HG03439 (cell line): ENCODE measurements at regions not wholly inside any gene's neighbourhood (a gene's known extent, or its start where the extent isn't known, plus 50 kb on each side); places are given as distances from the start of the nearest gene placed in this dataset.

Source experiments
- ATAC-seq: cut with Tn5 transposase; IDR thresholded peaks from one replicate; pipeline ENCODE4 v1.9.1; 2021; ENCODE audit warnings: mild to moderate bottlenecking, moderate library complexity; ENCODE audit not compliant: unreplicated experiment

DNA sequence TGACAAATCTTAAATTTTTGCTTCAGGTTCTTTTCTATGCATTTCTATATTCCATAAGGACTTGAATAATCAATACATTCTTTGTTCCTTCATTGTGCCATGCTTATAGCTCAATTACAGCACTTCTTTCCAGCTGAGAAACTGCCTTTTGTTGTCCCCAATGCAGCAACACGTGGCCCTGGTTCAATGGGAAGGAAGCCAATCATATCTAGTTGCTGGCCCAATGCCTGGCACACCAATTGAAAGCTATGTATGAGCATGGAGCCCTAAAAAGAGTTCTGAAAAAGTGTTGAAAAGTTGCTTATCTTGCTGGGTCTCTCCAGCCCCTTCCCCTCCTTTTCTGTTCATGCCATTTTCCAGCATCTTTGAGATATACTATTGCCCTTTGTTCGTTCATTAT lies 448.0 kb upstream of the FAT3 start:
- no peak for ATAC-seq

DNA sequence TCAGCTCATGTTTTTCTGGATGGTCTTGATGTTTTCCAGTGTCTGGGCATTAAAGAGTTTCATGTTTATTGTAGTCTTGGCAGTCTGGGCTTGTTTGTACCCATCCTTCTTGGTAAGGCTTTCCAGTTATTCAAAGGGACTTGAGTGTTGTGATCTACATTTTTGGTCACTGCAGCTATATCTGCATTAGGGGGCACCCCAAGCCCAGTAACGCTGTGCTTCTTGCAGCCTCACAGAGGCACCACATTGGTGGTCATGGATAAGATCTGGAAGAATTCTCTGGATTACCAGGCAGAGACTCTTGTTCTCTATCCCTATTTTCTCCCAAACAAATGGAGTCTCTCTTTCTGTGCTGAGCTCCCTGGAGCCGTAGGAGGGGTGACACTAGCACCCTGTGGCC lies 451.5 kb upstream of the FAT3 start:
- no peak for ATAC-seq

DNA sequence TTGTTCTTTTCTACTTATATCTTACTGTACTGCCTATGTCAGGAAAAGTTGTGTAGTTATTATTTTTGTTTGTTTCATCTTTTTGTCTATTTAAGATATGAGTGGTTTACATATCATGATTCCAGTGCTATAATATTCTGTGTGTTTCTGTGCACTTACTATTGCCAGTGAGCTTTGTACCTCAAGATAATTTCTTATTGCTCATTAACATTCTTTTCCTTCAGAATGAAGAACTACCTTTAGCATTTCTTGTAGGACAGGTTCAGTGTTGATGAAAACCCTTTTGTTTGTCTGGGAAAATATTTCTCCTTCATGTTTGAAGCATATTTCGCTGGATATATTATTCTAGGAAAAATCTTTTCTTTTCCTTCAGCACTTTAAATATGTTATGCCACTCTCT lies 452.7 kb upstream of the FAT3 start:
- no peak for ATAC-seq

DNA sequence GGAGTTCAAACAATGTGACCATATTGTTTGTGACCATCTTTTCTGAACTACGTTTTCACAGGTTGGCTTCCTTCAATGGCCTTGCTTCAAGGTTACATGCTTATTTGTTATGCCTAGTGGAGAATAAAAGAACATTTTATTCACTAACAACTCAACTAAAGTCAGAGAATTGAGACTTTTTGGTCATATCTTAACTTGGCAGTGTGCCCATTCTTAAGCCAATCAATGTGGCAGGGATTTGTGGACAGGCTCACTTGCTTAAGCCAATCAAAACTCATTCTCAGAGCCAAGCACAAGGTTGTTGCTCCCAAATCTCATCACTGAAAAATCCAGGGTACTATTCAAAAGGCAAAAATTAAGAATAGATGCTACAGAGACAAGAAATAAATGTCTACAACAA lies 455.8 kb upstream of the FAT3 start:
- ATAC-seq = no peak

DNA sequence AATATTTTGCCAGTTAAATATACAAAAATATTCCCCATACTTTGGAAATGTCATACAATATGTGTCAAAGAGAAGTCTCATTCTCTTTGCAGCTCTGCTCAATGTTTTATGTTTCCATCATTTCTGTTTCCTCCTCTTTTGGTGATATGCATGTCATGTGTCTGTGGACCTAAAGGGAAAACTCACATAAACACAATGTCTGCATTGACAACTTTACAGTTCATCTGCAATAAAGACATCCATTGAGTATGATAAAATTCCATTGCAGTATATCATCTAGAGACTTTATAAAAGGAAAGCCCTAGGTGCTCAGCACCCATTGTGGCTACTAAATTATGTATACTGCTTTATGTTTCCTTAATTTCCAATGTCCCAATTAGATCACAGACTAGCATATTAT lies 461.3 kb upstream of the FAT3 start:
- no peak for ATAC-seq

DNA sequence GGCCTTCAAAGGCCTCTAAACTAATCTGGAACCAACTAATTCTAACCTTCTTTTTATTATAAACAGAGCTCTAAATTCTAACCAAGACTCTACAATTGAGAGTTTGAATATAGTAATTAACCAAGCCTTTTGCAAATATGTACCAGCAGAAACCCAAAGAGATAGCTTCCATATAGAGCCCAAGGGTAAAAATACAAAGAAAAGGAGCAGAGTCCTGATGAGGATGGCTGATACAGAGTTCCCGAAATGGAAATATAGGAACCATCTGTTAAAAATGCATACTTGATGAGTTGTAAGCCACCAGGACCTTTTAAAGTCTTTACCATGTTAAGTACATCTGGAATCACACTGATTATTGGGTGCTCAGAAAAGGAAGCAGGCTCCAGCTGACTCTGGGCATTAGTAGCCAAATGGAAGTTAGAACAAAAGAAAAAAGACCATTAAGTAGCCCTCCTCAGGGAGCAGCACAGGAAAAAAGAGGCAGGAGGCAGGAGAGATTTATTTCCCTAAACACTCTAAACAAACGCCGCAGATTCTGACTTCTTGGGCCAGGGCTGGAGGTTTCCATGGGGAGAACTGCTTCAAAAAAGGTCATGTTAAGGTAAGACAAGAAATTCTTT lies 463.1 kb upstream of the FAT3 start:
- ATAC-seq = no peak

DNA sequence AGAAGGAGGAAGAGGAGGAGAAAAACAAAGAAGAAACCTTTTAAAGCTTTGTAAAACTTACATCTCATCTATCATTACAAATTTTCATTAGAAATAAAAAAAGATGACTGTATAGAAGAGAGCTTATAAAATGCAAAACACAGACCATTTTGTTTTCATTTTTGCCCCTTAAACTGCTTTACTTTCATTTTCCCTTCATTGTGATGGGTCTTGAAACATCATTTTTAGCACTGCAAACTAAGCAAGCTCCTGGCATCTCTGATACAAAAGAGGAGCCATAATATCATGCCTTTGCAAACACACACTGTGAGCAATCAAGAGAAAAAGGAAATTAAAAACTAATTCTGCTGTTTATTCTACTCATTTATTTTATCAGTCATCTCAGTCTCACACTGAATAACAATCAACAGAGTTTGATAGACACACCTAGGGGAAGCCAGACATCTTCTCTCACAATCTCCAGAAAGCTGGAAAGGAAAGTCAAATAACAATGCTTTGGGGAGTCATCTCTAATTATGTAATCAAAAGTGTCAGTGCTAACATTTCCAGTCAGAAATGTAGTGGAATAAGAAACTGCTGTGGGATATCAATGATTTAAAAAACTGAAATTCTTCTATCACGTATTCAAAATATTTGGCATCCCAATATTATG lies 467.7 kb upstream of the FAT3 start:
- ATAC-seq = no peak

DNA sequence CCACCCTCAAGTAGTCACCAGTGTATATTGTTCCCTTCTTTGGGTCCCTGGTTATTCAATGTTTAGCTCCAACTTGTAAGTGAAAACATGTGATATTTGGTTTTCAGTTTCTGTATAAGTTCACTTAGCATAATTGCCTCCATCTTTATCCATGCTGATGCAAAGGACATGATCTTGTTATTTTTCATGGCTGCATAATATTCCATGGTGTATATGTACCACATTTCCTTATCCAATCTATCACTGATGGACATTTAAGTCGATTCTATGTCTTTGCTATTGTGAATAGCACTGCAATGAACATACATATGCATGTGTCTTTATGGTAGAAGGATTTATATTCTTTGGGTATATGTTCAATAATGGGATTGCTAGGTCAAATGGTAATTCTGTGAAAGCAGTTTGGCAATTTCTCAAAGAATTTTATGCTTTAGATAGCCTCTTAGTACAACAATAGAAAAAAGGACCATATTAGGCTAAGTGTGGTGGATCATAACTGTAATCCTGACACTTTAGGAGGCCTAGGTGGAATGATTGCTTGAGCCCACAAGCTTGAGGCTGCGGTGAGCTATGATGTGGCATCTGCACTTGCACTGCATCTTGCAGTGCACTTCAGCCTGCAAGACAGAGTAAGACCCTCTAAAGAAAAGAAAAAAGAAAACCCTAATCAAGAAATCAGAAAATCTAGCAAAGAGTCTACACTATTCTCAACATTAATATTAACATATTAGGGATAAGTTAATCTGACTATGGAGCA lies 468.5 kb upstream of the FAT3 start:
- no peak for ATAC-seq

DNA sequence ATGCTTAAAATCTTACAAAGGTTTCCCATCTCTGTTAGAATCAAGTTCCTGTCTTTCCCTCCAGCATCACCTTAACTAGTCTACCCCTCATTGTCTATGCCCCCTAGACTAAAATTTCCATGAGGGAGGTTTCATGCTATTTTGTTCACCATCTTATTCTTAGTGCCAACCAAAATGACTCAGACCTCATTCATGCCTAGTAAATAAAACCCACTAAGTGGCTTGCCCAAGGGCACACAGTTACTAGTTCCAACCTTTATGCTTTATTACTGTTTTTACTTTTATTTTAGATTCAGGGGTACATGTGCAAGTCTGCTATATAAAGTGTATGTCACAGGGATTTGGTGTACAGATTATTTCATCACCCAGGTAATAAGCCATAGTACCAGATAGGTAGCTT lies 469.1 kb upstream of the FAT3 start:
- ATAC-seq = no peak

DNA sequence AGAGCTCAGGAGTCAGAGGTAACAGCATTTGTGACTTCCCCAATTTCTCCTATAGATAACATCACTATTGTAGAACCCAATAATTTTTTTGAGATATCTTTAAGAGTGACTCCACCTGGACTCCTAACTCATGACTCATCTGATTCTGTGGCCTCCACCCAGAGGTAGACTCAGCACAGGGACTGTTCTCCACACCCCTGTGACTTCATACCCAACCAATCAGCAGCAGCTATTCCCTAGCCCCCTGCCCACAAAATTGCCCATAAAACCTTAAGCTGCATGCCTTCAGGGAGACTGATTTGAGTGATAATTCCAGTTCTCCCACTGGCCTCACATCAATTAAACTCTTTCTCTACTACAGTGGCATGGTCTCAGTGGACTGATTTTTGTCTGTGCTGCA lies 475.4 kb upstream of the FAT3 start:
- no peak for ATAC-seq

DNA sequence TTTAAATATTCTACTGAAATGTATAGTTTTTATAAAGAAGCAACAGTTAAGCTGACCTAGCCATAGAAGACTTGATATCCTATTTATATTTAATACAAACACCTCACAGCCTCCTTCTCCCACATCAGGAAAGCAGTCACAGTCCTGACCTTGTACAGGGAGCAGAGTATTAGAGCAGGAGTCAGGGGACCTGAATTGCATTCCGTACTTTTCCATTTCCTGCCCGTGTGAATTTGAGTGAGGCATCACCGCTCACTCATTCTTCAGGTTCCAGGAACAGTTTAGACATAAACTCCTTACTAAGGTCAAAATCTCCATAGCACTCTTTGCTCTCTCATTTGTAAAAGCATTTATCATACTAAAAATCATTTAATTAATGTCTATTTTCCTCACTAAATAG lies 482.5 kb upstream of the FAT3 start:
- ATAC-seq = no peak

DNA sequence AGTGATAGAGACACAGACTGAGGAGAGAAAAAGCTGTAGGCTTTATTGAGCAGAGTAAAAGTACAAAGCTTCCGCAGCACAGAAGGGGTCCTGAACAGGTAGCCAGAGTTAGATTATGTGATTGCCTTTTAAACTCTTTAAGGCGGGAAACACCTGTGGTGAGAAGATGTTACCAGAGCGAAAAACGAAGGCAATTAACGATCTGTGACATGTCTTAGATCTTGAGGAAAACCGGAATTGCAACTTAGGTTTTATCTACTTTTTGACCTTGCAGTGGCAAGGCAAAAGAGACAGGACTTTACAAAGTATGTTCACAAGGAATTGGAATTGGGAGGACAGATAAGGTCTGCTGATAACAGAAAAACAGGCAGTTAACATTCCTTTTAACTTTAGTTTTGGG lies 493.6 kb upstream of the FAT3 start:
- ATAC-seq = no peak

DNA sequence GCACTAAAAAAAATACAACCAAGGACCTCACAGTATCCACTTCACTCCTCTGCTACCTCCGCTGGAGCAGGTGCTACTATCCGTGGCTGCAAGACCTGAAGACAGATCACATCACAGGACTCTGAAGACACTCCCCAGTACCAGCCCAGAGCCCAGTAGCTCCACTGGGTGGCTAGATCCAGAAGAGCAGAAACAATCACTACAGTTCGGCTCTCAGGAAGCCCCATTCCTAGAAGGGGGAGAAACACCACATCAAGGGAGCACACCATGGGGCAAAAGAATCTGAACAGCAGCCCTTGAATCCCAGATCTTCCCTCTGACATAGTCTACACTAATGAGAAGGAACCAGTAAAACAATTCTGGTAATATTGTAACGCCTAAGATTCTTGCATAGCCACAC lies 494.0 kb upstream of the FAT3 start:
- no peak for ATAC-seq

DNA sequence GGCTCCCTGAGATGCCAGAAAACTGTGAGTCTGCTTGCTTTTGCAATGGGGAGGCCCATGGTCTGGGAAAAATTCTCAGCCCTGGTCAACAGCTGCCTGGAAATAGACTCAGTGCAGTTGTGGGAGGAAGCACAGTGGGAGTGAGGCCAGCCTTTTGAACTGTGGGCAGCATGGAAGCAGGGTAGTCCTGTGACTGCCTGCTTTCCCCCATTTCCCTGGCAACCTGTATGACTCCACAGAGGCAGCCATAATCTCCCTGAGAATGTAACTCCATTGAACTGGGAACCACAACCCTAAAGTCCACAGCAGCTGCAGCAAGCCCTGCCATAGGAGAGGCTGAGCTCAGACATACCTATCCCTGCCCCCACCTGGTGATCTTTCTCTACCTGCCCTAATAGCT lies 494.6 kb upstream of the FAT3 start:
- ATAC-seq = no peak

DNA sequence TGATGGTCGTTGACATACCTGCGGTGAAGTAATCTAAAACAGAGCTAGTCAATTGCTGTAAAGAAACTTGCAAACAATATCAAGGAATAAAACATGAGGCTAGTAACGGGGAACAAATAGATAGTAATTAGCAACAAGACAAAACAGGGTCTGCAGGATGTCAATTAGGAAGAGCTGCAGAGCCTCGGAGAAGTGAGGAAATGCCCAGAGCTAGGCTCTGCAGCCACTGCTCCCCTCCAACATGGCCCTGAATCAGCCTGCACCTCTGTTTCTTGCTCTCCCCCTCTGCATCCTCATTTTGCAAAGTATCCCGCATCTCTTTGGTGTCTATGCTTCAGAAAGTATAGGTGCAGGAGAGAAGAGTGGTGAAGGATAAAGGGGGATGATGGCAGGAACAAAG lies 507.4 kb upstream of the FAT3 start:
- no peak for ATAC-seq

DNA sequence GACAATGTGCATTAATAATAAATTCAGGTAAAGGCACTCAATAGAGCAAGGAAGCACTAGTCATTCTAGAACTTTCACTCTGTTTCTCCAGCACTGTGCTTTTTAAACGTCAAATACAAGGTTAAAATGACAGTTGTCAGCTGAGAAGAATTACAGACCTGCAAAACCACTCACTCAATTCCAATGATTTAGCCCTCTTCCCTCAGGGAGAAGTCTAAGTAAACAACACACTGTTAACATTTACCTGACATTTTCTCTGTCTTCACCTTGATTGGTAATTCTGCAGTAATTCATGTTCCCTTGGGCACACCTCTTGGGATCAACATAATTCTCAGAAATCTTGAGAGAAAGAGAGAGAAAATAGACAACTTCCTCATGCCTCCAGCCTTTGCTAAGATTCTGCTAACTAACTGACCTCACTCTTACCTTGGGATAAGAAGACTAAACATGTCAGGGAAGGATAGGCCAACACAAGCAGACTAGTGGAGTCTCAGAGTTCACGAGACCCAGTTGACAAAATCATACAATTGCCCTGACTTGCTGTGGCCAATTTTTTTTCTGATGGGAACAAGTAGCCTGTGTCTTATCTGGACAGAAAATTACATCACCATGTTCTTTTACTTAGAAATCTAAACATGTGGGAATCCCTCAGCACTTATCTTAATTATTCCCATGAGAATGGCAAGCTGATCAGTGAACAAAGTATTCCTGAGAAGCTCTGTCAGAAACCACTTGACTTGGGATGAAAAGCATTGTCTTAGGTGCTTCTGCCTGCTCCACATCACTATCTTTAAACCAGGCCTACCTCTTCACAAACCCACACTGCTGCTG lies 516.8 kb upstream of the FAT3 start:
- ATAC-seq = no peak

DNA sequence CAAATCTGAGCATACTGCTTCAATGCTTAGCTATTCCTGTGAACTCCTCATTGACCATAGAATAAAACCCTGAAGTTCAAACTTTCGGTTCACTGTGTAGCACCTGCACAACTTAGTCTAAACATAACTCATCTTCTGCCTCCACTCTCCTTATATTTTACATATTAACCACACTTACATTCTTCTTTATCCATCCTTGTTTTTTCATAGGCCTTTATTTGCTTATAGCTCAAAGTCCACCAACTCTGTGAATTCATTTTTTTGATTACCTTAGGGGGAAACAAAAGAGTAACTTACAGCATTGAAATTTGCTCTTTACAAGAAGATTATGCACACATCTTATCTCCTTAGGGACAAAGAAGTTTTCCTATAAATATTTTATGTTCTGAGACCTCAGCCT lies 521.6 kb upstream of the FAT3 start:
- no peak for ATAC-seq

DNA sequence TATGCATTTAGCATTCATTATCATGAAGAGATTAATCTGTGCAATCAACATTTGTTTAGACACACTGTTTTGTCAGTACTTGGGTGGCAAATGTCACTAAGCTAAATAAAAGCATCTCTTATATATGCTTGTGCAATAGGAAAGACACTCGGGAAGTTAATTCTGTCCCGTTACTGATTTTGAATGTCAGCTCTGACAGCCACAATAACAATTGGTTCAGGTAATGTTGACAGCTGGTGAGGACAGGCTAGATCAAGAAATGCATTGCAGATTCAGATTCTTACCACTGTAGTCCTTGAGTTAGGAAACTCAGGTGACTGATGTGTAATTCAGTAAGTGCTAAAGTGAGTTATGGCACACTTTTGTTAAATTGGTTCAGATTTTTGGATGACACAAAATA lies 523.8 kb upstream of the FAT3 start:
- ATAC-seq = no peak

DNA sequence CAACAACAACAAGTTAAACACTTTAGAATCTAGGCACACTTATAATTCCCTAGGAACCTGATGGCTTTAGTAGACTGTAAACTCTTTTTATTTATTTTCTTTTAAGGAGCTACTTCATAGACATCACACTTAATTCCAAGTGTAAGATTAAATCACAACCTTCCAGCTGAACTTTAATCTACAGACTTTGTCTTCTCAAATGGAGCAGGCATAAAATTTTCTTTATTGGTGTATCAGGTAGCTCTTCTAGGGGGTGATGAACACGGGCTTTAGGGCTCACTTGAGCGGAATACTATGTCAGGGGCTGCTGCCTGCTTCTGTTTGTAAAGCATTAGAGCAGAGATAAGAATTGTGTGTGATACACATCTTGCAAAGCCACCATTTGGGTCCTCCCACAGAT lies 525.8 kb upstream of the FAT3 start:
- ATAC-seq = no peak

DNA sequence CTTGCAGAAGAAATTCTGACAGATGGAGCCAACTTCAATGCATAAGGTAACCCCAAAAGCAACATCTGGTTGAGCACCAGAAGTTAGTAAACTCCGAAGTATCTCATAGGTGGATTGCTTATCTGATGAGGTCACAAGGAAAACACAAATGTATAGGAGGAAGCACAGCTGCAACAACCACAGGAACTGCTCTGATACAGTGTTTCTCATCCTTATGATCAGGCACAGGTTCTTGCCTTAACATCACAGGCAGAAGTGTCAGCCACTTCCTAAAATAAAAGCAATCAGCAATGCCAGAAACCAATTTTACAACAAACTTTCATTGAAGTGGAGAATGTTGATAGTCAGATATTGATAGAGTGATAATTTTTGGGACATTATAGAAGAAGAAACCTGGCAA lies 530.3 kb upstream of the FAT3 start:
- ATAC-seq = no peak

DNA sequence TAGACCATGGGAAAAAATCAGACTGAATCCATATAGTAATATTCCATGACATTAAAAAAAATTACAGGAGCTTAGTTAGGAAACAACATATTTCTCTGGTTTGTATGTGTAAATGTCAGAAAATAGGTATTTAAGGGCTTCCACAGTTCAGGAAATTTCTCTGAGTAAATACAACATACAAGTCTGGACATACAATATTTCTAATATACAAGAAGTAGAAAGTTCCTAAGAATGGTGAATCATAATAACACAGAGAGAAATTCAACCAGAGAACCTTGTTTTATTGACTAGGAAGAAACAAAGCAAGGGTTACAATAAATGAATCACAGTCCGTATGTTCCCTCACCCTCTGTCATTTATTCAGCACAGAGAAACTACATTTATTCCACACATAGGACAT lies 532.7 kb upstream of the FAT3 start:
- ATAC-seq = no peak

DNA sequence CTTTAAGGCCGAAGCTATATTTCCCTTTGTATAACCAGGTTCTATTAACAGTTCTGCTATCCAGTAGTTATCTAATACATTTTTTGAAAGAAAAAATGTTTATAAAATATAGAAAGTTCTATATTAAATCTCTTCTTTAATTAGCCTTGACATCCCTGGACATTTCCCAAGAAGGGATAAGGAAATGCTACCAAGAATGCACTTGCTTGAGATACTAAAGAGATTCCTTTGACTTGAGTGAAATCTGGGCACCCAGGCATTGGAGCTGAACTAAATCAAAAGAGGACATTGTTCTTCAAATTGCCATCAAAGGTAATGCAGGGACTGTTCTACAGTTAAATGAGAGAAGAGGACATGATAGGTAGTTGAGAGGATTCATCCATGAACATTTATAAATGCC lies 535.9 kb upstream of the FAT3 start:
- ATAC-seq = no peak
